ENCODE measurements at regions not wholly inside any gene's neighbourhood (a gene's known extent, or its start where the extent isn't known, plus 50 kb on each side); places are given as distances from the start of the nearest gene placed in this dataset.

- TF ChIP-seq GATA3 (IDR thresholded peaks at IDR 0.05; ENCODE audit: low read depth, low read length) (no peak), GATA2 (IDR thresholded peaks at IDR 0.05; ENCODE audit: low read depth, low read length) (no peak)
These were observed 92.5 kb downstream of the CD83 start for GRCh38 chr6:14210077-14210476.

- TF ChIP-seq GATA2 (IDR thresholded peaks at IDR 0.05; ENCODE audit: low read depth, low read length) (no peak), GATA3 (IDR thresholded peaks at IDR 0.05; ENCODE audit: low read depth, low read length) (no peak)
These were observed 93.3 kb downstream of the CD83 start for GRCh38 chr6:14210663-14211561.

GRCh38 chr6:14211562-14211942 is 94.0 kb downstream of the CD83 start:
- TF ChIP-seq GATA3 (IDR thresholded peaks at IDR 0.05; ENCODE audit: low read depth, low read length) (no peak), GATA2 (IDR thresholded peaks at IDR 0.05; ENCODE audit: low read depth, low read length) (peak; percentile 45)

GRCh38 chr6:14212020-14212419 is 94.4 kb downstream of the CD83 start:
- TF ChIP-seq GATA2 (IDR thresholded peaks at IDR 0.05; ENCODE audit: low read depth, low read length) = no peak
- TF ChIP-seq GATA3 (IDR thresholded peaks at IDR 0.05; ENCODE audit: low read depth, low read length) = no peak

- no peak for TF ChIP-seq GATA2 (IDR thresholded peaks at IDR 0.05; ENCODE audit: low read depth, low read length)
- TF ChIP-seq GATA3 (IDR thresholded peaks at IDR 0.05; ENCODE audit: low read depth, low read length) = no peak
These were observed 95.1 kb downstream of the CD83 start for GRCh38 chr6:14212632-14213031.

GRCh38 chr6:14216946-14217684 is 99.5 kb downstream of the CD83 start:
- no peak for TF ChIP-seq GATA2 (IDR thresholded peaks at IDR 0.05; ENCODE audit: low read depth, low read length)
- TF ChIP-seq GATA3 (IDR thresholded peaks at IDR 0.05; ENCODE audit: low read depth, low read length) = no peak

GRCh38 chr6:14217728-14218518 is 100.4 kb downstream of the CD83 start:
- TF ChIP-seq GATA2 (IDR thresholded peaks at IDR 0.05; ENCODE audit: low read depth, low read length) = no peak
- no peak for TF ChIP-seq GATA3 (IDR thresholded peaks at IDR 0.05; ENCODE audit: low read depth, low read length)

GRCh38 chr6:14218519-14218800 is 100.9 kb downstream of the CD83 start:
- TF ChIP-seq GATA3 (IDR thresholded peaks at IDR 0.05; ENCODE audit: low read depth, low read length) (no peak), GATA2 (IDR thresholded peaks at IDR 0.05; ENCODE audit: low read depth, low read length) (no peak)

GRCh38 chr6:14221564-14222279 is 104.2 kb downstream of the CD83 start:
- TF ChIP-seq GATA3 (IDR thresholded peaks at IDR 0.05; ENCODE audit: low read depth, low read length) (no peak), GATA2 (IDR thresholded peaks at IDR 0.05; ENCODE audit: low read depth, low read length) (no peak)

GRCh38 chr6:14222956-14223355 is 105.4 kb downstream of the CD83 start:
- no peak for TF ChIP-seq GATA2 (IDR thresholded peaks at IDR 0.05; ENCODE audit: low read depth, low read length)
- TF ChIP-seq GATA3 (IDR thresholded peaks at IDR 0.05; ENCODE audit: low read depth, low read length) = no peak

GRCh38 chr6:14224359-14225103 is 107.0 kb downstream of the CD83 start:
- TF ChIP-seq GATA2 (IDR thresholded peaks at IDR 0.05; ENCODE audit: low read depth, low read length) = no peak
- TF ChIP-seq GATA3 (IDR thresholded peaks at IDR 0.05; ENCODE audit: low read depth, low read length) = no peak

GRCh38 chr6:14226051-14226660 is 108.6 kb downstream of the CD83 start:
- no peak for TF ChIP-seq GATA3 (IDR thresholded peaks at IDR 0.05; ENCODE audit: low read depth, low read length)

- no peak for TF ChIP-seq GATA2 (IDR thresholded peaks at IDR 0.05; ENCODE audit: low read depth, low read length)
- TF ChIP-seq GATA3 (IDR thresholded peaks at IDR 0.05; ENCODE audit: low read depth, low read length) = no peak
These were observed 111.0 kb downstream of the CD83 start for GRCh38 chr6:14228571-14228970.
